Caco-2 (cell line): ENCODE measurements at regions not wholly inside any gene's neighbourhood (a gene's known extent, or its start where the extent isn't known, plus 50 kb on each side); places are given as distances from the start of the nearest gene placed in this dataset.

Source experiments
- BruUV-seq: library from RNA; stranded (reverse); fragments of 400-500 nt; replicated peaks from 2 replicates; lab custom pipeline; 2021; lab: Mats Ljungman, UMichigan
- CTCF ChIA-PET: fragments of 300-600 bp; sonication (Branson Sonifier 250); formaldehyde crosslinking; loops from one replicate; lab custom pipeline; 2022; ENCODE audit warnings: antibody characterized with exemption; lab: Charles Lee
- POLR2A ChIA-PET: fragments of 300-600 bp; sonication (Branson Sonifier 250); formaldehyde crosslinking; loops from one replicate; lab custom pipeline; 2022; ENCODE audit warnings: antibody characterized with exemption; lab: Charles Lee
- DNase-seq, 2 experiments: peaks; one replicate each; pipeline versions ENCODE4 v3.0.0 to v3.0.0-alpha.2; 2020 to 2022
- H3K27me3 ChIP-seq: replicated peaks from 2 replicates; pipeline ENCODE4 v1.6.0; 2011; ENCODE audit warnings: low read length; ENCODE audit not compliant: control insufficient read depth, insufficient read depth
- H3K36me3 ChIP-seq: 2 replicates; pipeline ENCODE4 v1.5.1; 2011; ENCODE audit warnings: low read length; ENCODE audit not compliant: control insufficient read depth, insufficient read depth
- H3K4me1 ChIP-seq: fragments of 250-450 bp; sonication (Bioruptor Pico); 2 replicates; pipeline ENCODE4 v1.5.1; 2020; ENCODE audit warnings: mild to moderate bottlenecking
- H3K4me3 ChIP-seq: 2 replicates; pipeline ENCODE4 v1.5.1; 2011; ENCODE audit warnings: low read depth, mild to moderate bottlenecking, control low read depth, low read length
- H3K9me3 ChIP-seq: fragments of 250-450 bp; sonication (Bioruptor Pico); 2 replicates; pipeline ENCODE4 v1.5.1; 2020; ENCODE audit warnings: mild to moderate bottlenecking, moderate library complexity
- H3K27ac Mint-ChIP-seq: one replicate; pipeline ENCODE4 v1.8.0; 2022; ENCODE audit warnings: mixed read lengths; ENCODE audit not compliant: unreplicated experiment
- H3K27me3 Mint-ChIP-seq: one replicate; pipeline ENCODE4 v1.8.0; 2022; ENCODE audit warnings: mixed read lengths; ENCODE audit not compliant: insufficient read depth, unreplicated experiment
- H3K36me3 Mint-ChIP-seq: one replicate; pipeline ENCODE4 v1.8.0; 2022; ENCODE audit warnings: mild to moderate bottlenecking, mixed read lengths; ENCODE audit not compliant: insufficient read depth, unreplicated experiment
- H3K4me1 Mint-ChIP-seq: one replicate; pipeline ENCODE4 v1.8.0; 2022; ENCODE audit warnings: low read depth, mixed read lengths; ENCODE audit not compliant: unreplicated experiment
- H3K4me3 Mint-ChIP-seq: one replicate; pipeline ENCODE4 v1.8.0; 2022; ENCODE audit warnings: mild to moderate bottlenecking, moderate library complexity, mixed read lengths; ENCODE audit not compliant: unreplicated experiment
- H3K9me3 Mint-ChIP-seq: one replicate; pipeline ENCODE4 v1.8.0; 2022; ENCODE audit warnings: mixed read lengths; ENCODE audit not compliant: unreplicated experiment
- intact Hi-C: fragments of 100-400 bp; cut with micrococcal nuclease; formaldehyde crosslinking; loops from one replicate; pipeline ENCODE4 v1.10.0; 2022; ENCODE audit not compliant: unreplicated experiment
- TF ChIP-seq, protein P1 (sequence below), 2 experiments: fragments of 200-600 bp in 1 of 2; IDR thresholded peaks; 1 replicate in 1 of 2; 2 replicates in 1 of 2; pipeline versions ENCODE4 v1.5.1 to v1.8.0; 2011 to 2022; ENCODE audit warnings: antibody characterized with exemption in 1 of 2, control low read depth in 1 of 2, inconsistent platforms in 1 of 2, low read depth in 1 of 2, low read length in 1 of 2, mild to moderate bottlenecking in 1 of 2, moderate library complexity in 1 of 2; ENCODE audit not compliant: insufficient read depth in 1 of 2, severe bottlenecking in 1 of 2, unreplicated experiment in 1 of 2

DNA sequence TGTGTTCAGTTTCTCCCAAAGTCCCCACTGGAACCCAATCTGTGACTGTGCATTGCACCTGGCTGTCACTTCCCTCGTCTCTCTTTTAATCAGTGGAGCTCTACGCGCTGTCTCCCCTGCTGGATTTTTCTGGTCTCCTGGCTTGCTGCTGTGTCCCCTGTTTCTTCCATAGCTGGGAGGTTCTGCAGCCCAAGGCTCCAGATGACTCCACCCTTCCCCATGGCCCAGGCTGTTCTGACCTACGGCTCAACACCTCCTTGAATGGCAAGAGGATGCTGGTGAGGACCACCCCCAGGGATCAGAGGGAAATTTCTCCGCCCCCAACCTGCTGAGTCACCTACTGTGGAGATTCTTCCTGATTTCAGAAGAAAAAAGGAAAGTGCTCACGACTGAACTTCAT is 961.4 kb upstream of the ZNF722 start:
- no peaks in the 10 kb centered on the region for H3K27me3 Mint-ChIP-seq
- no peaks in the 10 kb centered on the region for H3K27me3 ChIP-seq
- TF ChIP-seq, protein P1, sequence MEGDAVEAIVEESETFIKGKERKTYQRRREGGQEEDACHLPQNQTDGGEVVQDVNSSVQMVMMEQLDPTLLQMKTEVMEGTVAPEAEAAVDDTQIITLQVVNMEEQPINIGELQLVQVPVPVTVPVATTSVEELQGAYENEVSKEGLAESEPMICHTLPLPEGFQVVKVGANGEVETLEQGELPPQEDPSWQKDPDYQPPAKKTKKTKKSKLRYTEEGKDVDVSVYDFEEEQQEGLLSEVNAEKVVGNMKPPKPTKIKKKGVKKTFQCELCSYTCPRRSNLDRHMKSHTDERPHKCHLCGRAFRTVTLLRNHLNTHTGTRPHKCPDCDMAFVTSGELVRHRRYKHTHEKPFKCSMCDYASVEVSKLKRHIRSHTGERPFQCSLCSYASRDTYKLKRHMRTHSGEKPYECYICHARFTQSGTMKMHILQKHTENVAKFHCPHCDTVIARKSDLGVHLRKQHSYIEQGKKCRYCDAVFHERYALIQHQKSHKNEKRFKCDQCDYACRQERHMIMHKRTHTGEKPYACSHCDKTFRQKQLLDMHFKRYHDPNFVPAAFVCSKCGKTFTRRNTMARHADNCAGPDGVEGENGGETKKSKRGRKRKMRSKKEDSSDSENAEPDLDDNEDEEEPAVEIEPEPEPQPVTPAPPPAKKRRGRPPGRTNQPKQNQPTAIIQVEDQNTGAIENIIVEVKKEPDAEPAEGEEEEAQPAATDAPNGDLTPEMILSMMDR (IDR thresholded peaks at IDR 0.05; ENCODE audit: insufficient read depth in 1 of 2, low read depth in 1 of 2, low read length in 1 of 2, severe bottlenecking in 1 of 2, unreplicated experiment in 1 of 2) = no peak
- H3K9me3 Mint-ChIP-seq = peaks cover 59% of the 10 kb centered on the region
- no peak overlapping the region for H3K4me3 ChIP-seq
- CTCF ChIA-PET = no interaction called here
- DNase-seq = no peak
- H3K9me3 ChIP-seq = peaks cover 3% of the 10 kb centered on the region; the same call in 1 of the 2 replicates
- no peak overlapping the region for H3K4me3 Mint-ChIP-seq
- no peaks in the 10 kb centered on the region for H3K4me1 Mint-ChIP-seq
- BruUV-seq = no TSS peak
- POLR2A ChIA-PET = no interaction called here
- no peaks in the 10 kb centered on the region for H3K36me3 Mint-ChIP-seq
- H3K4me1 ChIP-seq = no peaks in the 10 kb centered on the region
- intact Hi-C loops = no loop called here
- no peak overlapping the region for H3K27ac Mint-ChIP-seq
- H3K36me3 ChIP-seq = no peaks in the 10 kb centered on the region

DNA sequence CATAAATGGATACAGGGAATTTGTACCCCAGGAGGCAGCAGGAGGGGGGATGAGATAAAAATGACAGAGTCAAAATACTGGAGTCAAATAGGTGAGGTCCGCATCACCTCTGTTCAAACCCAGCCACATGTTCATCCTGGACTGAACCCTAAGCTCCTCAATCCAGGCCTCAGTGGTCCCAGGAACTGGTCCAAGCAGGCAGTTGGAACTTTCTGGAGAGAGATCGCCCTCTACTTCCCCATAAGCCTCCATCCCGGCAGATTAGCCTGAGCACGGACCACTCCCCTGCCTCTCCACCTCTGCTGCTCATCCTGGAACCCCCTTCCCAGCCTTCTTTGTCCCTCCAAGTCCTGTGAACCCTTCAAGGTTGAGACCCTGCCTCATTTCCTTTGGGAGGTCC is 959.7 kb upstream of the ZNF722 start:
- DNase-seq = no peak
- H3K27ac Mint-ChIP-seq = no peak overlapping the region
- ChIA-PET POLR2A (no interaction called here), CTCF (no interaction called here)
- Histone ChIP-seq H3K27me3 (no peaks in the 10 kb centered on the region), H3K9me3 (peaks cover 3% of the 10 kb centered on the region; the same call in 1 of the 2 replicates), H3K4me3 (no peak overlapping the region), H3K36me3 (no peaks in the 10 kb centered on the region), H3K4me1 (no peaks in the 10 kb centered on the region)
- no peaks in the 10 kb centered on the region for H3K36me3 Mint-ChIP-seq
- TF ChIP-seq, protein P1 (IDR thresholded peaks at IDR 0.05; ENCODE audit: insufficient read depth in 1 of 2, low read depth in 1 of 2, low read length in 1 of 2, severe bottlenecking in 1 of 2, unreplicated experiment in 1 of 2) = no peak
- H3K4me3 Mint-ChIP-seq = no peak overlapping the region
- H3K27me3 Mint-ChIP-seq = no peaks in the 10 kb centered on the region
- H3K4me1 Mint-ChIP-seq = no peaks in the 10 kb centered on the region
- peaks cover 55% of the 10 kb centered on the region for H3K9me3 Mint-ChIP-seq
- BruUV-seq = no TSS peak
- intact Hi-C loops = no loop called here

DNA sequence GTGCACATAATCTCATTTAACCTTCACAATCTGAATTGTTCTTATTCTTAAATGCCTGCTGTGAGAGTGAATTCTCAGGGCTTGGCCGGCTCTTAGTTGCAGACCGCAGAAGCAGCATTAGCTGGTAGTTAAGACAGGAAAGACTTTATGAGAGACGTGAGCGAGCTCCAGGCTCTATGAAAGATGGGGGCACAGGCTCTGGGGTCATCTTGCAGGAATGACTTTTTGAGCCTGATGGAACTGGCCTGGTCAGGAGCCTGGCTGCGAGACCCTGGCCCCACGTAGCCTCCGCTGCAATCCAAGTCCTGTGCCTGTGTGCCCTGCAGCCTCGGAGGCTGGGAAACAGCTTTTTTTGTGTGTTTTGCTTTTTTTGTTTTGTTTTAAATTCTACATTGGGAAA is 958.8 kb upstream of the ZNF722 start:
- no peaks in the 10 kb centered on the region for H3K4me1 ChIP-seq
- H3K4me3 ChIP-seq = no peak overlapping the region
- Mint-ChIP-seq H3K9me3 (peaks cover 53% of the 10 kb centered on the region), H3K36me3 (no peaks in the 10 kb centered on the region), H3K4me1 (no peaks in the 10 kb centered on the region), H3K4me3 (no peak overlapping the region), H3K27me3 (no peaks in the 10 kb centered on the region), H3K27ac (no peak overlapping the region)
- no TSS peak for BruUV-seq
- POLR2A ChIA-PET = no interaction called here
- intact Hi-C loops = no loop called here
- TF ChIP-seq, protein P1 (IDR thresholded peaks at IDR 0.05; ENCODE audit: insufficient read depth in 1 of 2, low read depth in 1 of 2, low read length in 1 of 2, severe bottlenecking in 1 of 2, unreplicated experiment in 1 of 2) = no peak
- H3K9me3 ChIP-seq = peaks cover 3% of the 10 kb centered on the region; the same call in 1 of the 2 replicates
- CTCF ChIA-PET = no interaction called here
- H3K36me3 ChIP-seq = no peaks in the 10 kb centered on the region
- no peaks in the 10 kb centered on the region for H3K27me3 ChIP-seq
- DNase-seq = no peak
